Liver (tissue), 8 donors: ENCODE measurements at regions not wholly inside any gene's neighbourhood (a gene's known extent, or its start where the extent isn't known, plus 50 kb on each side); places are given as distances from the start of the nearest gene placed in this dataset.

Source experiments
- DNase-seq: peaks from one replicate; pipeline ENCODE4 v3.0.0-alpha.2; 2017; ENCODE audit warnings: low spot score
- H3K27ac ChIP-seq, 2 donors: one replicate each; pipeline ENCODE4 v1.7.0; 2013; ENCODE audit warnings: inconsistent platforms in 2 of 2, low read length in 2 of 2, control low read depth in 1 of 2, low read depth in 1 of 2, mild to moderate bottlenecking in 1 of 2
- H3K27me3 ChIP-seq, 4 donors: one replicate each; pipeline versions ENCODE4 v1.6.1 to v1.7.0; 2013; ENCODE audit warnings: low read length in 3 of 4, inconsistent platforms in 1 of 4, mild to moderate bottlenecking in 1 of 4, moderate library complexity in 1 of 4; ENCODE audit not compliant: control insufficient read depth in 4 of 4, insufficient read depth in 4 of 4
- H3K36me3 ChIP-seq, 4 donors: one replicate each; pipeline versions ENCODE4 v1.6.1 to v1.7.0; 2013; ENCODE audit warnings: low read length in 3 of 4, mild to moderate bottlenecking in 3 of 4, low read depth in 1 of 4, moderate library complexity in 1 of 4; ENCODE audit not compliant: control insufficient read depth in 4 of 4, insufficient read depth in 3 of 4
- H3K4me1 ChIP-seq, 4 donors: one replicate each; pipeline versions ENCODE4 v1.6.1 to v1.7.0; 2013; ENCODE audit warnings: low read length in 3 of 4, mild to moderate bottlenecking in 3 of 4, moderate library complexity in 1 of 4; ENCODE audit not compliant: control insufficient read depth in 4 of 4, insufficient read depth in 4 of 4
- H3K4me3 ChIP-seq, 3 donors: one replicate each; pipeline versions ENCODE4 v1.6.1 to v1.7.0; 2013; ENCODE audit warnings: low read length in 3 of 3, control low read depth in 1 of 3, low read depth in 1 of 3, mild to moderate bottlenecking in 1 of 3
- H3K9ac ChIP-seq, 2 donors: one replicate each; pipeline ENCODE4 v1.7.0; 2013; ENCODE audit warnings: low read length in 2 of 2, mild to moderate bottlenecking in 2 of 2, moderate library complexity in 2 of 2, control low read depth in 1 of 2, low read depth in 1 of 2
- H3K9me3 ChIP-seq, 4 donors: one replicate each; pipeline versions ENCODE4 v1.6.1 to v1.7.0; 2013; ENCODE audit warnings: low read length in 3 of 4; ENCODE audit not compliant: control insufficient read depth in 4 of 4
- GABPA ChIP-seq, 2 donors: IDR thresholded peaks in 1 of 2; conservative IDR thresholded peaks in 1 of 2; 2 replicates each; pipeline ENCODE4 v1.6.1; 2016; ENCODE audit warnings: antibody characterized with exemption in 2 of 2, mild to moderate bottlenecking in 1 of 2, moderate library complexity in 1 of 2
- HNF4G ChIP-seq: IDR thresholded peaks from 2 replicates; pipeline ENCODE4 v1.6.1; 2016; ENCODE audit warnings: antibody characterized with exemption
- JUND ChIP-seq, 2 donors: IDR thresholded peaks; 2 replicates each; pipeline ENCODE4 v1.6.1; 2016; ENCODE audit warnings: antibody characterized with exemption in 2 of 2
- NR2F2 ChIP-seq: IDR thresholded peaks from 2 replicates; pipeline ENCODE4 v1.6.1; 2016; ENCODE audit warnings: antibody characterized with exemption
- RXRA ChIP-seq, 2 donors: IDR thresholded peaks; 2 replicates each; pipeline ENCODE4 v1.6.1; 2017 to 2018; ENCODE audit warnings: antibody characterized with exemption in 2 of 2, mild to moderate bottlenecking in 1 of 2
- SP1 ChIP-seq: IDR thresholded peaks from 2 replicates; pipeline ENCODE4 v1.6.1; 2018; ENCODE audit warnings: antibody characterized with exemption, mild to moderate bottlenecking
- TAF1 ChIP-seq: conservative IDR thresholded peaks from 2 replicates; pipeline ENCODE4 v1.6.1; 2016; ENCODE audit warnings: antibody characterized with exemption, mild to moderate bottlenecking
- YY1 ChIP-seq: IDR thresholded peaks from 2 replicates; pipeline ENCODE4 v1.6.1; 2016; ENCODE audit warnings: antibody characterized with exemption, mild to moderate bottlenecking
- WGBS: extraction: QIAGEN DNeasy Blood & Tissue Kit; methylation state at CpG from one replicate; pipeline ENCODE4 v1.1.7; 2013; 5-methylcytosine and 5-hydroxymethylcytosine counted together
- TF ChIP-seq, protein P1 (sequence below): IDR thresholded peaks from 2 replicates; pipeline ENCODE4 v1.6.1; 2016; ENCODE audit warnings: antibody characterized with exemption
- TF ChIP-seq, protein P2 (sequence below): fragments of 150-350 bp; IDR thresholded peaks from 2 replicates; pipeline ENCODE4 v1.5.1; 2017; ENCODE audit warnings: improper control_type of control experiment, low read depth, low read length; ENCODE audit not compliant: missing input control
- TF ChIP-seq, protein P3 (sequence below): IDR thresholded peaks from 2 replicates; pipeline ENCODE4 v1.6.1; 2016; ENCODE audit warnings: antibody characterized with exemption
- TF ChIP-seq, protein P4 (sequence below): IDR thresholded peaks from 2 replicates; pipeline ENCODE4 v1.6.1; 2016; ENCODE audit warnings: antibody characterized with exemption
- TF ChIP-seq, protein P5 (sequence below): IDR thresholded peaks from 2 replicates; pipeline ENCODE4 v1.6.1; 2016; ENCODE audit warnings: antibody characterized with exemption, mild to moderate bottlenecking
- donor health status: healthy.
- donor health status: healthy.
- donor health status: healthy.
- donor health status: healthy.
- donor health status: healthy.

DNA sequence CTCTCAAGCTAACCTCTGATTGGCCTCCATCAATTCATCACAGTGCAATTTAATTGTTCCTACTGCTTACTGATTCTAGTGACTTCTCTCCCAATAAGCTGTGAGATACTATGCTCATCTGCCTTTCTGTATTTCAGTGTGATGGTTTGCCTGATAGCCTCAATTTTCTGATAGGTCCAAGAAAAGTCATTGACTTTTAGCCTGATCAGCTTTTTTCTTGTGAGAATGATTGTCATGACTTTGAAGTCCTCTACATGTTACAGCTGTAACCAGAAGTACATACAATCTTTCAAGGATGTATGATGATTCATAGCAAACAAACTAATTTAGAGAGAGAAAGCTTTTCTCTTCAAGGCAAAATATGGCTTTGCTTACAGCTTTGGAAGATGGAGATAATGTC, 463.8 kb upstream of the CNTN3 start:
- H3K4me1 ChIP-seq: no peaks in the 10 kb centered on the region
- no peak overlapping the region for H3K9ac ChIP-seq
- DNase-seq: no peak
- no peaks in the 10 kb centered on the region for H3K27me3 ChIP-seq
- no peak overlapping the region for H3K4me3 ChIP-seq
- no peaks in the 10 kb centered on the region for H3K9me3 ChIP-seq
- TF ChIP-seq, protein P1, sequence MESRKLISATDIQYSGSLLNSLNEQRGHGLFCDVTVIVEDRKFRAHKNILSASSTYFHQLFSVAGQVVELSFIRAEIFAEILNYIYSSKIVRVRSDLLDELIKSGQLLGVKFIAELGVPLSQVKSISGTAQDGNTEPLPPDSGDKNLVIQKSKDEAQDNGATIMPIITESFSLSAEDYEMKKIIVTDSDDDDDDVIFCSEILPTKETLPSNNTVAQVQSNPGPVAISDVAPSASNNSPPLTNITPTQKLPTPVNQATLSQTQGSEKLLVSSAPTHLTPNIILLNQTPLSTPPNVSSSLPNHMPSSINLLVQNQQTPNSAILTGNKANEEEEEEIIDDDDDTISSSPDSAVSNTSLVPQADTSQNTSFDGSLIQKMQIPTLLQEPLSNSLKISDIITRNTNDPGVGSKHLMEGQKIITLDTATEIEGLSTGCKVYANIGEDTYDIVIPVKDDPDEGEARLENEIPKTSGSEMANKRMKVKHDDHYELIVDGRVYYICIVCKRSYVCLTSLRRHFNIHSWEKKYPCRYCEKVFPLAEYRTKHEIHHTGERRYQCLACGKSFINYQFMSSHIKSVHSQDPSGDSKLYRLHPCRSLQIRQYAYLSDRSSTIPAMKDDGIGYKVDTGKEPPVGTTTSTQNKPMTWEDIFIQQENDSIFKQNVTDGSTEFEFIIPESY: no peak
- TF ChIP-seq JUND (IDR thresholded peaks at IDR 0.05) (no peak), YY1 (no peak), RXRA (IDR thresholded peaks at IDR 0.05) (no peak), TAF1 (no peak)
- TF ChIP-seq, protein P2, sequence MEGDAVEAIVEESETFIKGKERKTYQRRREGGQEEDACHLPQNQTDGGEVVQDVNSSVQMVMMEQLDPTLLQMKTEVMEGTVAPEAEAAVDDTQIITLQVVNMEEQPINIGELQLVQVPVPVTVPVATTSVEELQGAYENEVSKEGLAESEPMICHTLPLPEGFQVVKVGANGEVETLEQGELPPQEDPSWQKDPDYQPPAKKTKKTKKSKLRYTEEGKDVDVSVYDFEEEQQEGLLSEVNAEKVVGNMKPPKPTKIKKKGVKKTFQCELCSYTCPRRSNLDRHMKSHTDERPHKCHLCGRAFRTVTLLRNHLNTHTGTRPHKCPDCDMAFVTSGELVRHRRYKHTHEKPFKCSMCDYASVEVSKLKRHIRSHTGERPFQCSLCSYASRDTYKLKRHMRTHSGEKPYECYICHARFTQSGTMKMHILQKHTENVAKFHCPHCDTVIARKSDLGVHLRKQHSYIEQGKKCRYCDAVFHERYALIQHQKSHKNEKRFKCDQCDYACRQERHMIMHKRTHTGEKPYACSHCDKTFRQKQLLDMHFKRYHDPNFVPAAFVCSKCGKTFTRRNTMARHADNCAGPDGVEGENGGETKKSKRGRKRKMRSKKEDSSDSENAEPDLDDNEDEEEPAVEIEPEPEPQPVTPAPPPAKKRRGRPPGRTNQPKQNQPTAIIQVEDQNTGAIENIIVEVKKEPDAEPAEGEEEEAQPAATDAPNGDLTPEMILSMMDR: no peak
- TF ChIP-seq, protein P3, sequence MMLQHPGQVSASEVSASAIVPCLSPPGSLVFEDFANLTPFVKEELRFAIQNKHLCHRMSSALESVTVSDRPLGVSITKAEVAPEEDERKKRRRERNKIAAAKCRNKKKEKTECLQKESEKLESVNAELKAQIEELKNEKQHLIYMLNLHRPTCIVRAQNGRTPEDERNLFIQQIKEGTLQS: no peak
- no peaks in the 10 kb centered on the region for H3K36me3 ChIP-seq
- no peak overlapping the region for H3K27ac ChIP-seq

DNA sequence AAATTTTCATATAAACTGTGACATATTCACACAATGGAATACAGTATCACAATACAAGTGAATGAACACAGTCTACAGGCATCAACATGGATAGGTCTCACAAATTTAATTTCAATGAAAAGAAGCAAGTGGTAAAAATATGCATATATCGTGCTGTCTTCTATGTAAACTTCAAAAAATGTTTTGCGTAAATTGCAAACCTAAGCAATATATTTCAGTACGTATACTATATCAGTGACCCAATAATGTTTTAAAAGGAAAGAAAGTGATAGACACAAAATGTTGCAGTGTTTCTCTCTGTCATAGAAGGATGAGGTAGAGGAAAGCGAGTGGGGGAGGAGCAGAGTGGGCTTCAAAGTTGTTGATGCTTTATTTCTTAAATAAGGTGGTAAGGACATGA, 468.4 kb upstream of the CNTN3 start:
- H3K9me3 ChIP-seq: no peaks in the 10 kb centered on the region
- TF ChIP-seq HNF4G (no peak), RXRA (IDR thresholded peaks at IDR 0.05) (no peak), GABPA (IDR thresholded peaks at IDR 0.05 in 1 of 2, conservative IDR thresholded peaks at IDR 0.05 in 1 of 2) (no peak), SP1 (no peak), NR2F2 (no peak)
- TF ChIP-seq, protein P2: no peak
- TF ChIP-seq, protein P4, sequence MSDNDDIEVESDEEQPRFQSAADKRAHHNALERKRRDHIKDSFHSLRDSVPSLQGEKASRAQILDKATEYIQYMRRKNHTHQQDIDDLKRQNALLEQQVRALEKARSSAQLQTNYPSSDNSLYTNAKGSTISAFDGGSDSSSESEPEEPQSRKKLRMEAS: no peak
- TF ChIP-seq, protein P5, sequence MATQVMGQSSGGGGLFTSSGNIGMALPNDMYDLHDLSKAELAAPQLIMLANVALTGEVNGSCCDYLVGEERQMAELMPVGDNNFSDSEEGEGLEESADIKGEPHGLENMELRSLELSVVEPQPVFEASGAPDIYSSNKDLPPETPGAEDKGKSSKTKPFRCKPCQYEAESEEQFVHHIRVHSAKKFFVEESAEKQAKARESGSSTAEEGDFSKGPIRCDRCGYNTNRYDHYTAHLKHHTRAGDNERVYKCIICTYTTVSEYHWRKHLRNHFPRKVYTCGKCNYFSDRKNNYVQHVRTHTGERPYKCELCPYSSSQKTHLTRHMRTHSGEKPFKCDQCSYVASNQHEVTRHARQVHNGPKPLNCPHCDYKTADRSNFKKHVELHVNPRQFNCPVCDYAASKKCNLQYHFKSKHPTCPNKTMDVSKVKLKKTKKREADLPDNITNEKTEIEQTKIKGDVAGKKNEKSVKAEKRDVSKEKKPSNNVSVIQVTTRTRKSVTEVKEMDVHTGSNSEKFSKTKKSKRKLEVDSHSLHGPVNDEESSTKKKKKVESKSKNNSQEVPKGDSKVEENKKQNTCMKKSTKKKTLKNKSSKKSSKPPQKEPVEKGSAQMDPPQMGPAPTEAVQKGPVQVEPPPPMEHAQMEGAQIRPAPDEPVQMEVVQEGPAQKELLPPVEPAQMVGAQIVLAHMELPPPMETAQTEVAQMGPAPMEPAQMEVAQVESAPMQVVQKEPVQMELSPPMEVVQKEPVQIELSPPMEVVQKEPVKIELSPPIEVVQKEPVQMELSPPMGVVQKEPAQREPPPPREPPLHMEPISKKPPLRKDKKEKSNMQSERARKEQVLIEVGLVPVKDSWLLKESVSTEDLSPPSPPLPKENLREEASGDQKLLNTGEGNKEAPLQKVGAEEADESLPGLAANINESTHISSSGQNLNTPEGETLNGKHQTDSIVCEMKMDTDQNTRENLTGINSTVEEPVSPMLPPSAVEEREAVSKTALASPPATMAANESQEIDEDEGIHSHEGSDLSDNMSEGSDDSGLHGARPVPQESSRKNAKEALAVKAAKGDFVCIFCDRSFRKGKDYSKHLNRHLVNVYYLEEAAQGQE: no peak
- no peak for DNase-seq

More for the DNA sequence above, 468.4 kb upstream of the CNTN3 start:
- no peaks in the 10 kb centered on the region for H3K36me3 ChIP-seq
- H3K9ac ChIP-seq: no peak overlapping the region
- H3K4me1 ChIP-seq: no peaks in the 10 kb centered on the region
- no peak overlapping the region for H3K4me3 ChIP-seq
- H3K27me3 ChIP-seq: no peaks in the 10 kb centered on the region
- WGBS: 82% methylated on average over 4 of the region's 4 CpGs
- no peak overlapping the region for H3K27ac ChIP-seq
